ENCODE measurements at regions not wholly inside any gene's neighbourhood (a gene's known extent, or its start where the extent isn't known, plus 50 kb on each side); places are given as distances from the start of the nearest gene placed in this dataset.
A peak's percentile ranks its signal among the peaks of the same experiment; 100 is the strongest.

DNA sequence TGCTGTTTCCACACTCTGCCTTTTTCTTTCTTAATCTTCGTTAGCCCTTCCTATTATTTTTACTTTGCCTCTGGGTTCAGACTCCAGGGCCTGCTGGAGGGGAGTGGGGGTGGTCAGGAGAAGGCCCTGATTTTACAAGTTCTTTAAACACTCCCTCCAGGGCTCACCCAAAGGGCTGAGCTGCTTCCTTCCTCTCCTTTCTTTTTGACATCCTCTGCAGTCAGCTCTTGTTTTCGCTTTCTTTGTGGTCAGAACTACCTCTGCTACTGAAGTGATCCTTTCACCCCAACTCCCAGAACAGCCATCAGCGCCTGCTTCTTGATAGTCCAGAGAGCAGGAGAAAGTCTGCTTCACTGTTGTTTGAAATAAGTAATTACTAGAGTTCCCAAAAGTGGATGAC is 925.7 kb downstream of the EPHA4 start:
- DNase-seq (ENCODE audit: low spot score), result no peak

DNA sequence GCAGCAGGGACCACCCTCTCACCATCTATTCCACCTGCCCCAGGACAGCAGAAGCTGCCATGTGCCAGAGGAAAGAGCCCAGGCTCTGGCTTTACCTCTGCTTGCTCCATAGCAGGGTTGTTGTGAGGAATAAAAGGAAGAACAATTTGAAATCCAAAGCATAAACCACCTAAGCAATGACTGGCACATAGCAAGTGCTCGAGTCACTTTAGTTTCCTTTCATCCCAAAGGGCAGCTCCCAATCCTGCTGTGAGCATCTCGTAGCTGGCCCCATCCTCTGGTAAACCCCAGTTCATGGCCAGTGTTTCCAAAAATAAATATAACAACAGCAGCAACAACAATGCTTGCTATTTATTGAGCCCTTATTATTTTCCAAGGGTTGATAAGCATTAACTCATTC is 923.5 kb downstream of the EPHA4 start:
- no peak for DNase-seq (ENCODE audit: low spot score)

DNA sequence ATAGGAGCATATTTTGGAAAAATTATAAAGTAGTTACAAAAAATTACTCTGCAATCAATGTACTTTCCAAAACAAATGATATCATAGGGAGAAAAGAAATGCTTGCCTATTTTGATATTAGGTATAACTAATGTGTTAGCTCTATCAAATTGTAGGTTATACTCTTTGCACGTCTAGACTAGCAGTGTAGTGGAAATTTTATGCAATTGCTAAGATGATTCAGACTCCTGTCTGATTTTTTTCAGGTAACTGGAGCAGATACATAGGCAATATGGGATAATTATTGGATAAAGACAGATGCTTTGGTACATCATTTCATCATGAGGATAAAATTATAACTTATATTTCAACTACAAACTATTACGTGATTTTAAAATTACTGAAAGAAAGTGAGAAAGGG is 918.3 kb downstream of the EPHA4 start:
- DNase-seq (ENCODE audit: low spot score), result no peak

DNA sequence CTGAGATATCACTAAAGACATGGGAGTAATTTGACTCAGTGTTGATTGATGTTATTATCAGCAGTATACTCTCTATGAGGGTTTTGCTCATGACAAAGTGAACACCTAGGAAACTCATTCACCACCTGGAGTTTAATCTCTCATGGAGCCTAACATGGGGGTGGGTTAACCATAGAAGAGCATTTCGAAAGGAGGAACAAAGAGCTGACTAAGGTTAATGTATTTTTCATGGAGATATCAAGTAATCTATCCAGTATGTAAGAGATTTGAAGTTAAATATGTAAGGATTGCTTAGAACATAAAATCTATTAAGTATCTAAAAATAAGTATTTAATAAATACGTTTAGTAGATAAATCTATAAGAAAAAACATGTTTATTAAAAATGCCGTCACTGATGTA is 917.8 kb downstream of the EPHA4 start:
- DNase-seq (ENCODE audit: low spot score), result no peak

DNA sequence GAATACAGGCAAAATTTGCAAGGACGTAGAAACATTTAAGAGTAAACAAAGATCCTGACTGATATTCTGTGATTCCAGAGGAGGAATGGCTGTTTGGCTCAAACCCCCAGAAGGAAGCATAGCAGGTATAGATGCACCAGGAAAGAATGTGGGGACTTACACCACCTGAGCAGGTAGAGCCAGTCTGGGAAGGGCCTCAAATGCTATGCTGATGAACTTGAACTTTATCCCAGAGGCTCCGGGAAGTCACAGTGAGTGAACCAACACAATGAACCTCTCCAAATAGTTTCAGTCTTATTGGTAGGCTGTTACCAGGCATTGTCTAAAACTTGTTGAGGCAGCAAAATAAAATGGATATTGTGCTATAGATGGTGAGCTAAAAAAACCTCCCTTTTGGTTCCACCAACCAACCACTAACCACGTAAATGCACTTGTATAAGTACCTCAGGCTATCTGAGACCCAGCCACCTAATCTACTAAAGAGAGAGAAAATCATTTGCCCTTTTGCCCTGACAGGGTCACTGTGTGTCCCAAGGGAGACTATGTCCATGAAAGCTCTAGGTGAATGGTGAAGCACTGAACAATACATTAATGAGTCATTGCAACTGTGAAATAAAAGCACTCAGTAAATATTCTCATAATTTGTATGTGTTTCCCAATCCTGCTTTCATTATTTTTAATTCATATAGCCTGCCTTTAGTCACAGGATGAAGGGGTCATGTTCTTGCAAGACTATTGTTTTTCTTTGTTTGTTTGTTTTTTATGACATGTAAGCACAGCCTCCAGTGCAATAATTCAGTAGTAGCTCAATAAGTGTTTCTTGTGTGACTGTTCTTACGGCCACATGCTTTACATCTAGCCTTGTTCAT is 911.6 kb downstream of the EPHA4 start:
- DNase-seq (ENCODE audit: low spot score), result no peak

DNA sequence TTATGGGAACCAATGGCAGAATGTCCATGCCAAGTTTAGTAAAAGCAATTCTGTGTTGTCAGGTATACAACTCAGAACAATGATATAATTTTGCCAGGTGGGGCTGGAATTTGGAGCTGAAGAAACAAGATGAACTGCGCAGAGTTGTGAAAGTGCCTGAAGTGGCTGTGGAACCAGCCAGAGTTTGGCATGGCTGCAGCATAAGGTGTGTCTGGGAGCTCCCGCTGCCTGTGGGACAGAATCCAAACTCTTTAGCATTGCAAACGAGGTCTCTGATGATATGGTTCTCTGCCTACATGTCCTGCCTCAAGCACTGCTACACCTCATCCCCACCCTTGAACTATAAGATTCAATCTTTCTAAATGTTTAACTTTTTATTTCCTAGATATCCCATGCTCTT is 909.7 kb downstream of the EPHA4 start:
- DNase-seq (ENCODE audit: low spot score), result no peak

DNA sequence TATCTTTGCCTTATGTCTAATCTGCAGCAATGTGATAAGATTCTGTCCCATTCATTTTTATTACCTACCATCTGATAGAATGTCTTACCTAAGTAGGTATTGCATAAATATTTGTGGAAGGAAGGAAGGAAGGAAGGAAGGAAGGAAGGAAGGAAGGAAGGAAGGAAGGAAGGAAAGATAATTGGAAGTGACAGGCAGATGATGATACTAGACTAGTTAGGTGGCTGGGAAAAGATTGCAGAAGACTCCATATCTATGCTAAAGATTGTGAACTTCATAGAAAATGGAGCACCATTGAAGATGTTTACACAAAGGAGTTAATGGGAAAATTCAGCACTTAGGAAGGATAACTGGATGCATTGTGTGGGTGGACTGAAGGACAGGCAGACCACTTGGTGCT is 909.0 kb downstream of the EPHA4 start:
- DNase-seq (ENCODE audit: low spot score), result no peak

DNA sequence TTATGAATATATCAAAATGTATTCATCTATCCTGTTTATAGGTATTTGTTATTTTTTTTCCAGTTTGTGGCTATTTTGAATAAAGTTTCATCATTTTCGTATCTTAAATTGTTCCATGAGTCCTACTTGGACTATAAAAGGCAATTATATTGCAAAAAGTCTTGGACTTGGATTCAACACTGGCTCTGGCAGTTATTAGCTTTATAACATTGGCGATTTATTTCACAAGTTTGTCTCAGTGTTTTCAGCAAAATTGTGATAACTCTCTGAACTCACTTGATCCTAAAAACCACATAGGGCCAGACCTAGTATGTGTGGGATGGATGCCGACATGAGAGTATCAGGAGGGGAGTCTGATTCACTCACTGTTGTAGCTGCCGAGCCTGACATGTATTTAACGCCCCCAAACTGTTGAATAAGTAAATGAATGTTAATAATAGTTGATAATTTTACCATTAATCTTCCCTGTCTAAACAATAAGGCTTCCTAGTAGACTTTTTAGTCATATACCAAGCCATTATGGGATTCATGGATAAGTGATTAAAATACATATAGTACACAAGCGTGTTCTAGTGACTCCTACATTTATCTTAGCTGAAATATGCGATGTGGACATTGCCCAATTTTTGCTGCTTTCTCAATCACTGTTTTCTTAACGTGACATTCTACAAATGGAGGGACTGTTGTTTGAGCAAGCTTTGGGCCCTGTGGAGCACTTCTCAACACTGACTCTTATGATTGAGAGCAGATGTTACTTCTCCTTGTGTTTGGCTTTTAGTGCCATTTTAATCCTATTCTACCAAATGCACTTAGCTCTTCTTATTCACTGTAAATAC is 907.6 kb downstream of the EPHA4 start:
- no peak for DNase-seq (ENCODE audit: low spot score)

DNA sequence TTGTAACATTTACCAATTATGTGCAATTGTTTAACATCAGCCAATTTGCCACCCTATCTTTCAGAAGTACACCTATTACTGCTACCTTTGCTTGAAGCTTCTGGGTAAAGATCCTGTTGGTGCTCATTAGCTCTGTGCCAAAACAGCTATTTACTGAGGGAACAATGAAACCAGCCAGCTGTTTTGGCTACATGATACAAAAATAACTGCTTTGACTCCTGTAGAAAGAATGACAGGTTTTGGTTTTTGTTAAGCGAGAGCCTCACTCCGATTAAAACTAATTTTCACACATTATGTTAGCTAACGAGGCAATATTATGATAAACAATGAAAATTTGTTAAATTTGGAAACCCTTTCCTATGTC is 907.0 kb downstream of the EPHA4 start:
- no peak for DNase-seq (ENCODE audit: low spot score)

DNA sequence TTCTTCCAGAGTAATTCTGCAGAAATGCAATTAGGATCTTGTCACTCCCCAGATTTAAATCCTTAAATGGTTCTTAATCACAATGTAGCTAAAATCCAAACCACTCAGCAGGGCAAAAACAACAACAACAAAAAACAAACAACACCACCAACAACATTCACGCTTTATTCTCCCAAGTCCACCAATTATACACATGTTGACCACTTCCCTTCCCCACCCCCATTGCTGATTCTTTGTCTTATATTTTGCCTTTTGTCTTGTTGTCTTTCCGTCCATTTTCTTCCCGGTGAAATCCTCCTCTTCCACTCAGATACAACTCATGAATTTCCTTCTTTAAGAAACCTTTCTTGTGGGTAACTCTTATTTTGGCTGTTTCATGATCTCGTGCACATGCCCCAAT is 902.8 kb downstream of the EPHA4 start:
- DNase-seq (ENCODE audit: low spot score), result no peak

DNA sequence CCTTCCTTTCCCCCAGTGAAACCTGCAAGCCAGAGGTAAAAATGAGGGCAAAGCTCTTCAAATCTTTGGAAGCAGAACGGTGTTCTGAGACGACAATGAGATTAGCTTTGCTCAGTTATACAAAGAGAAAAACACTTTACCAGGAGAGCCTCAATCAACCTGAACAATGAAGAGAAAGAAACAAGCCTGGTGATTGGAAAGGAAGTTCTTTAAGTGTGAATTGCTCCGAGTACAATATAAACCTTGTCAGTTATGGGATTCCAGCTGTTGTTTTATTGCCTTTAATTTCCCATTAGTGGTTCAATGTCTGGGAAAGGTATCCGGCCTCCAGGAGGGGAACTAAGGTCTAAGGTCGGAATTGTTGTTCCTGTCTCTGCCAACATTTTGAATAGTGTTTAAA is 901.6 kb downstream of the EPHA4 start:
- no peak for DNase-seq (ENCODE audit: low spot score)

DNA sequence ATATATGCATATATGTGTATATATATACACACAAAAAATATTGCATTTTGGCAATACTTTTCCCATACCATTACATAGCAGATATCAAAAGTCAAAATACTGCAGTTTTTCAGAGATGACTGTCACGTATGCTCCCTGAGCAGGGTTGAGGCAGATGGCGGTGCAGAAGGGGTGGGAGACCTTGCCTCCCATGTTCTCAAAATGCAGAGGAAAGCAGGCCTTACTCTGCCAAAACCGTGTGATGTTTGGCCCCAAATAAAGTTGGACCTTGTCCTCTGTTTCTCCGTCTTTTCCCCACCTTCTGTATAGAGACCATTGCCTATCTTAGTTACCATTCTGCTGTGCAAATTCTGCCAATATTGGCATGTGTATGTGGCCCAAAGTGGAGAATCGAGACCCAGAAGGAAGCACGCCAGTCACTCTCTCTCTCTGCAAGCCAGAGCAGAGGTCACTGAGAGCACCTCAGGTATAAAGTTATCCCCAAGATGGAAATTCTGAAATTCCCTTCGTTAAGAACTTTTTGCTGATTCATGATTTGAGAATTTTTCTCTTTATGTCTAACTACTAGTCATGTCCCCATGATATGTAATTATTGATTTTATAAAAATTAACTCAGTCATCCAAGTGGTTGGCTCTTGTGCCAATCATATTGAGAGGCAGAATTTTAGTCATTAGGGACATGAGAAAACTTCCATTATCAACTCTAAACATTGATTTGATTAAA is 898.8 kb downstream of the EPHA4 start:
- DNase-seq (ENCODE audit: low spot score), result no peak

DNA sequence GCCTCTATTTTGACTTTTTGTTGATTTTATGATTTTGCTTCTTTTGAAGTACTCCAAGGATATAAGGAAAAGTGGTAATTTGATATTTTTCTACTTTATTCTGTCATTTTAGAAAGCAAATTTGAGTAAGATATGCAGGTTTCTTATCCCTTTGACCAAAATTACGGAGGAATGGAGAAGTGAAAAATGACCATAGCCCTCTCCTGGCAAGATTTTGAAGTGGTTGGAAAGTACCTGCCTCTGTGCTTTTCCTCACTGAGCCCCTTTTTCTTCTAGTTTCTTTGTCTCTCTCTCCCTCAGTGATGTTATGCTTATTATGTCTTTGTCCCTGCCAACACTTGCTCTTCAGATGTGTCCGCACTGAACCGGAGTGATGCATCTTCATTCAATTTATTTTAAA is 898.1 kb downstream of the EPHA4 start:
- DNase-seq (ENCODE audit: low spot score), result no peak

DNA sequence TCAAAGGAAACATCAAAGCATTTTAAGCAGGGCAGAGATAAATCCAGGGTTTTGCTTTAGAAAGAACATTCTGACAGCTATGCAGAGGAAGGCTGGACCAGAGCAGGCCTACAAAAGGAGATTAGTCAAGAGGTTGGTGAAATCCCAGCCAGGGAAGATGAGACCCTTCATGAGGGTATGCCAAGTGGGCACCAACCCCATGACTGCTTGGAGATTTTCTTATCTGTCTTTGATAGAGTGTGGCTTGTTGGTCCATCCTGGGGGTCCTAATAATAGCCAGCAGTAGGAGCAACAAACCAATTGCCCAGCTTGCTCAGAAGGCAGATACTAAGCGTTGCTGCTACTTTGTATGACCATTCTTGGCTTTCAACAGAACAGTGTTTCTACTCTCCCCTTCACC is 895.4 kb downstream of the EPHA4 start:
- no peak for DNase-seq (ENCODE audit: low spot score)

DNA sequence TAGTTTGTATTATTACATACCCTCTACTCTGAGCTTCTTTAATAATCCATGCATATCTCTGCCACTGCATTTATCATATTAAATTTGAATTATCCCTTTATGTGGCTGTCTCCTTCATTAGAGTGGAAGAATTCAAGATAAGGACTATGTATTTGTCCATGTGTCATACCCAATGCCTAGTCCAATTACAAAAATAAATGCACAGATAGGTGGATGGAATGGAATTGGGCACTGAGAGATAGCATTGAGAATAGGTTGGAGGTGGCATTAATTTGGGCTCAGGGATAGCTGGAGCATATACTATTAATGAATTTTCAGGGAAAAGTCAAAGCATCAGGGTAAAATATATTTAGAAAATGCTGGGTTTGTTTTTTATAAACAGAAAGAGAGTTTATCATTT is 893.2 kb downstream of the EPHA4 start:
- no peak for DNase-seq (ENCODE audit: low spot score)

DNA sequence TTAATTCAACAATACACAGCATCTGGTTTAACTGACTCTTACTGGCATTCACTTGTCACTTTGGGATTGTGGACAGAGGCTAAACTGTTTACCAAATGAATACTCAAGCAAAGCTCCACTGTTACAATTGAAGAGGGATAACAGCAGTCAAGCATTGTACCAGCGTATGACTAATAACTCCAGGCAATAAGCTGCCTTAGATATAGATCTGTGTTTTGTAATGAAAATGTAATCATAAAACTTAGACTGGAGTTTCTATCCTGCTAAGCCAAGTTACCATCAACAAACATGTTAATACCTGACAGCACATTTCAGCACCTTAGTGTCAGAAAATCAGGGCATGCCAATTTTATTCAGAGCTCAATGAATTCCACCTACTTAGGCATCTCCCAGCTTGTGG is 889.5 kb downstream of the EPHA4 start:
- DNase-seq (ENCODE audit: low spot score), result peak; percentile 22

DNA sequence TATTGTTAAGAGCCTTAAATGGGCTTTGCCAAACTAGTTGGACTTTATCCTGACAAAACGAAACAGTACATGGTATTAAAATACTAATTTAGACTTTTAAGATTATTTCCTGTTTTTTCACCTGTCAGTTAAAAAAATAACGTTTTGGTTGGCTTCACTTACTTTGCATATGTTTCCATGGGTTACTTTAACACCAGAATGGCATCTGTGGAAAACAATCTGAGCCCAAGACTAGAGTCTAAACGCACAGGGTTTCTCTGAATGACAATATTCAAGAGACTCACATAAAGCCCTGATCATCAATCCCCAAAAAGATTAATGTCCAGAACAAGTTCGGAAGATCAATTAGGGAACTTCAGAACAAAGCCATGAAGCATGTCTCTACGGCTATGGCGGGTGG is 888.0 kb downstream of the EPHA4 start:
- DNase-seq (ENCODE audit: low spot score), result no peak

DNA sequence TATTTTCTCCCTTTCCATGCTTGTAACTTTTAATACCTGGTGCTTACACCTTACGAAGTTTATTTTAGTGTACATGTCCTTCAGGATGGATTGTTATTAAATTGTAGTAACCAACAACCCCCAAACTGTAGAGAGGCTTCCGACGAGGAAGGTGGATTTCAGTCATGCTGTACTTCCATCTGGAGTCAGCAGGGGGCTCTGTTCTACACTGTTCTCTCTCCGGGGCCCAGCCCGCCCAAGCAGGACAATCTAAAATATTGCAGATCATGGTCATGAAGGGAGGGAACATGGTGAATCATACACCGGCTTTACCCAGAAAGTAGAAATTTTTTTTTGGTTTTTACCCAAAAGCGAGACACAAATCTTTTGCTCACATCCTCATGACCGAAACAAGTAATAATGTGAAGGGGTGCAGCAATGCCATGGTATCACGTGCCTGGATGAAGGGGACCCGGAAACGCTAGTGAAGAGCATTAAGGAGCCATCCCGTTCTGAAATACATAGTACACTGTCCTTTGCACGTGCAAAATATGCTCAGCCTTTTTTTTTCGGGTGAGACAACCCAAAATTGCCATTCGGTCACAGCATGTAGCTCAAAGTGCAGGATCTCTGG is 884.8 kb downstream of the EPHA4 start:
- peak; percentile 29 for DNase-seq (ENCODE audit: low spot score)

DNA sequence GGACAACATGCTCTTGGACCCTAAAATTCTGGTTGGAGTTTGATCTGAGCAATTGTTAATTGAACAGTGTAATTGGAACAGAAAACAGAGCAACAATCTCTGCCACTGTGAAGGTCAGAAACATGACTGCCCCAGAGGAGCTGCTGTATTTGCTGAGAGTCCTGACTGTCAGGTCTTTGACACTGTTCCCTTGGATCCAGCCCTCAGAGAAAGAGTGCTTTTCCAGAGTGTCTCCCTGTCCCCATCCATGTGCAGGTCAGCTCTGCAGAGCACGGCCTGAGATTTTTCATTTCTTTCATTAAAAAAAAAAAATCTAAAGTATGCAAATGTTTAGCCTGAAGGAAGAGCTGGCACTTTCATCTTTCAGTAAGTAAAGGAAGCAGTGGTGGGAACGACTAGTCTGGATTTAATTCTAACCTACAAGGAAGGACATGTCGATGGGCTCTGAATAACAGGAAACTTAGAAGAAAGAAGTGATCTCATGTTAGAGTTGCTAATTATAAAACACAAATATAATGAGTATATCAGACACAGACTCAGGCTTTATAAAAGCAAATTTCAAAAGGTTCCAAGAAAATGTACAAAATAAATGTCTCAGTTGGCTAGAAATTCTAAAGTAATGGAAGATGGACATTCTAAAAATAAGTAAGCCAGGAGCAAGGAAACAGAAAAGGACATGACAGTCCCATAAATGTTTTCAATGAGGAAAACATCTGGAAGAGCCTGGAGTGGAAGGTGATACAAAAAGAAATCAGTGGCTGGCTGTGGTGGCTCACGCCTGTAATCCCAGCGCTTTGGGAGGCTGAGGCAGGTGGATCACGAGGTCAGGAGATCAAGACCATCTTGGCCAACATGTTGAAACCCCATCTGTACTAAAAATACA is 876.5 kb downstream of the EPHA4 start:
- DNase-seq (ENCODE audit: low spot score), result no peak

DNA sequence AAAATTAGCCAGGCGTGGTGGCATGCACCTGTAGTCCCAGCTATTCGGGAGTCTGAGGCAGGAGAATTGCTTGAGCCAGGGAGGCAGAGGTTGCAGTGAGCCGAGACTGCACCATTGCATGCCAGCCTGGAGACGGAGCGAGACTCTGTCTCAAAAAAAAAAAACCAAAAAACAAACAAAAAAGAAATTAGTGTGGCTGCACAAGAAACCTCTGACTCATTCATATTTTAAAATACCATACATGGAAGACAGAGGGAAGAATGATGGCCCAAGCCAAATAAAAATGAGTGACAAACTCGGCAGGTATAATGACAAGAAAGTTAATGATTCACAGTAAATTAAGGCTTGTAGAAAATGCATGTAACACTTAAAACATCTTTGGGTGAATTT is 875.8 kb downstream of the EPHA4 start:
- no peak for DNase-seq (ENCODE audit: low spot score)

DNA sequence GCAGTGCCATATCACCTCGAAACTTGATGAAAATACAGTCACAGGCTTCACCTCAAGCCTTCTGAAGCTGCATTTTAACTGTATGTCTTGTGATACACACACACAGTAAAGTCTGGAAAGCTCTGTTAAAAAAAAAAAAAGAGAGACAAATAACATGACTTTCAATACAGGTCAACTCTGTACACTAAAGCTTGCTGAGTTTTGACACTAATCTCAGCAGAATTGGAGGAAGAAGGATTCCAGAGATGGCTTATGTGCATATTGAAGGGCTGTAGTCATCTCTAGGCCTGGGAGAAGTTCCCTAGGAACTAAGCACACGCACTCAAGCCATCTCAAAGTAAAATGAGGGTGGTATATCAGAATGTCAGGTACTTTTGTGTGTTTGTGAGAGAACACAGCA is 875.1 kb downstream of the EPHA4 start:
- no peak for DNase-seq (ENCODE audit: low spot score)

All from putamen (tissue), 1 donor.